Glutamatergic neuron (in vitro differentiated cells): ENCODE measurements at regions not wholly inside any gene's neighbourhood (a gene's known extent, or its start where the extent isn't known, plus 50 kb on each side); places are given as distances from the start of the nearest gene placed in this dataset.

Experiments
- DNase-seq: peaks from one replicate; pipeline ENCODE4 v3.0.0; 2022
- H3K27ac Mint-ChIP-seq: one replicate; pipeline ENCODE4 v1.8.0; 2020; ENCODE audit warnings: mild to moderate bottlenecking, mixed read lengths, inconsistent platforms; ENCODE audit not compliant: unreplicated experiment
- H3K27me3 Mint-ChIP-seq: one replicate; pipeline ENCODE4 v1.8.0; 2020; ENCODE audit warnings: mild to moderate bottlenecking, moderate library complexity, mixed read lengths, inconsistent platforms; ENCODE audit not compliant: unreplicated experiment
- H3K36me3 Mint-ChIP-seq: one replicate; pipeline ENCODE4 v1.8.0; 2020; ENCODE audit warnings: mild to moderate bottlenecking, mixed read lengths, inconsistent platforms; ENCODE audit not compliant: unreplicated experiment
- H3K4me1 Mint-ChIP-seq: one replicate; pipeline ENCODE4 v1.8.0; 2020; ENCODE audit warnings: mild to moderate bottlenecking, low read depth, mixed read lengths, inconsistent platforms; ENCODE audit not compliant: unreplicated experiment
- H3K4me3 Mint-ChIP-seq: one replicate; pipeline ENCODE4 v1.8.0; 2020; ENCODE audit warnings: mild to moderate bottlenecking, mixed read lengths, inconsistent platforms; ENCODE audit not compliant: unreplicated experiment
- H3K9me3 Mint-ChIP-seq: one replicate; pipeline ENCODE4 v1.8.0; 2020; ENCODE audit warnings: mild to moderate bottlenecking, moderate library complexity, mixed read lengths, inconsistent platforms; ENCODE audit not compliant: unreplicated experiment
- TF ChIP-seq, protein P1 (sequence below): fragments of 200-600 bp; sonication (generic); IDR thresholded peaks from one replicate; pipeline ENCODE4 v1.5.0; 2021; ENCODE audit not compliant: partially characterized antibody, unreplicated experiment

- Mint-ChIP-seq H3K4me3 (no peak overlapping the region), H3K9me3 (no peaks in the 10 kb centered on the region), H3K27me3 (peaks cover 2% of the 10 kb centered on the region), H3K4me1 (peaks cover 2% of the 10 kb centered on the region), H3K36me3 (no peaks in the 10 kb centered on the region), H3K27ac (no peak overlapping the region)
- TF ChIP-seq, protein P1, sequence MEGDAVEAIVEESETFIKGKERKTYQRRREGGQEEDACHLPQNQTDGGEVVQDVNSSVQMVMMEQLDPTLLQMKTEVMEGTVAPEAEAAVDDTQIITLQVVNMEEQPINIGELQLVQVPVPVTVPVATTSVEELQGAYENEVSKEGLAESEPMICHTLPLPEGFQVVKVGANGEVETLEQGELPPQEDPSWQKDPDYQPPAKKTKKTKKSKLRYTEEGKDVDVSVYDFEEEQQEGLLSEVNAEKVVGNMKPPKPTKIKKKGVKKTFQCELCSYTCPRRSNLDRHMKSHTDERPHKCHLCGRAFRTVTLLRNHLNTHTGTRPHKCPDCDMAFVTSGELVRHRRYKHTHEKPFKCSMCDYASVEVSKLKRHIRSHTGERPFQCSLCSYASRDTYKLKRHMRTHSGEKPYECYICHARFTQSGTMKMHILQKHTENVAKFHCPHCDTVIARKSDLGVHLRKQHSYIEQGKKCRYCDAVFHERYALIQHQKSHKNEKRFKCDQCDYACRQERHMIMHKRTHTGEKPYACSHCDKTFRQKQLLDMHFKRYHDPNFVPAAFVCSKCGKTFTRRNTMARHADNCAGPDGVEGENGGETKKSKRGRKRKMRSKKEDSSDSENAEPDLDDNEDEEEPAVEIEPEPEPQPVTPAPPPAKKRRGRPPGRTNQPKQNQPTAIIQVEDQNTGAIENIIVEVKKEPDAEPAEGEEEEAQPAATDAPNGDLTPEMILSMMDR = no peak
- no peak for DNase-seq
Observed at GRCh38 chr12:42922505-42922850, 332.9 kb upstream of the PRICKLE1 start.

DNA sequence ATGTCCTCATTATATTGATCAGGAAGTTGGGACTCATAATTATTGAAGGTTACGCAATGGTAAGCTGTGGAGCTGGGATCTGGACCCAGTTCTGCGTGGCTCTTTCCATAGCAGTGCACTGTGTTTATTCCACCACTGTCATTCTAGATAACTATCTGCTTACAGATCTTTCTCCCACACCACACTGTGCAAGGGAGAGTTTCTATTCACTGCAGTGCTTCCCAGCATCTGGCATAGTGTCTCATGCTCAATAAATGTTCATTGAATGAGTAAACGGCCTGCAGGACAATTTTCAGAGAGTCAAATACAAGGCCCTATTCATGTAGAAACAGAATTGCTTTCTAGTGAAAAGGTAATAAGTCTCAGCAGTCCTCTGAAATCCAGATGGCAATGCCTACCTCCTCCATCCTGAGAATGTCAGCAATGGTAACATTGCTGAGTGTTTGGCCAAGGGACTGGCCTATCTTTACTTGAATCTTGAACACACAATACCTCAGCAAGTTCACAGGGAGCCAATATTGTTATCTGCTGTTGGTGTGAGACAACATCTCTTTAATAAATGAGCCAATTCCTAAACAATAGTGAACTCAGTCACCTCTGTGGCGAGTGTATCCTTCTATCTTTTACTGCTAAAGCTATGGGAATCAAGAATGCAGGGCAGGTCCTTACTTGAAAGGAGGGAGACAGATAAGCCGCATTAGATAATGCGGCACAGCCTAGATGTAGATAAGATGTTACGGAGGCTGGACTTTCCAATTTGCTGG, 332.4 kb upstream of the PRICKLE1 start:
- Mint-ChIP-seq H3K27me3 (peaks cover 2% of the 10 kb centered on the region), H3K9me3 (no peaks in the 10 kb centered on the region), H3K4me3 (no peak overlapping the region), H3K4me1 (peaks cover 2% of the 10 kb centered on the region), H3K27ac (no peak overlapping the region), H3K36me3 (no peaks in the 10 kb centered on the region)
- no peak for DNase-seq
- TF ChIP-seq, protein P1 = no peak

- Mint-ChIP-seq H3K4me1 (peaks cover 2% of the 10 kb centered on the region), H3K27ac (no peak overlapping the region), H3K4me3 (no peak overlapping the region)
Observed at GRCh38 chr12:42919691-42920090, 330.1 kb upstream of the PRICKLE1 start.

DNA sequence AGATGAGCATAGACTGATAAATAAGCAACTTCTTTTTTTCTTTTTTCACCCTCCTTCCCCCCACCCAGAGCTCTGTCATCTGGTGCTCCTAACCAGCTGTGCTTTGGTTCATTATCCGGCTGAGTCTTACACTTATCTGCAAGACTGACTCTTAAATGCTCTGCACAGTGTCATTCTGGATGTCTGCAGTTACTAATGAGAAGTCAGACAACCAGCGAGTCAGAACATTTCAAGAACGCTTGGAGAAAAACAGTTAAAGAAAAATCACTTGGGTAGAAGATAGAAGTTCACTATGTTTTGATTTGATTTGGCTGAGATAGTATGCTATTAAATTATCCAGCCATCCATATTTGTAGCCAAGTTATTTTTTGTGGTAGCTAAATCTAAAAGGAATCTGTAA, 328.9 kb upstream of the PRICKLE1 start:
- no peak for DNase-seq
- H3K4me1 Mint-ChIP-seq = peaks cover 2% of the 10 kb centered on the region
- TF ChIP-seq, protein P1 = no peak
- H3K36me3 Mint-ChIP-seq = no peaks in the 10 kb centered on the region
- H3K27me3 Mint-ChIP-seq = no peaks in the 10 kb centered on the region
- no peak overlapping the region for H3K4me3 Mint-ChIP-seq
- H3K27ac Mint-ChIP-seq = no peak overlapping the region
- H3K9me3 Mint-ChIP-seq = no peaks in the 10 kb centered on the region

More at GRCh38 chr12:42919691-42920090, 330.1 kb upstream of the PRICKLE1 start:
- TF ChIP-seq, protein P1 = no peak
- Mint-ChIP-seq H3K36me3 (no peaks in the 10 kb centered on the region), H3K9me3 (no peaks in the 10 kb centered on the region), H3K27me3 (no peaks in the 10 kb centered on the region)
- DNase-seq = no peak

GRCh38 chr12:42916143-42916542, 326.6 kb upstream of the PRICKLE1 start:
- peaks cover 2% of the 10 kb centered on the region for H3K4me1 Mint-ChIP-seq
- no peaks in the 10 kb centered on the region for H3K9me3 Mint-ChIP-seq
- H3K36me3 Mint-ChIP-seq = no peaks in the 10 kb centered on the region
- H3K27ac Mint-ChIP-seq = no peak overlapping the region
- H3K27me3 Mint-ChIP-seq = no peaks in the 10 kb centered on the region
- H3K4me3 Mint-ChIP-seq = no peak overlapping the region
- DNase-seq = no peak
- TF ChIP-seq, protein P1 = no peak
